ENCODE measurements at regions not wholly inside any gene's neighbourhood (a gene's known extent, or its start where the extent isn't known, plus 50 kb on each side); places are given as distances from the start of the nearest gene placed in this dataset.
"Not testable (repeated sequence)": the region's sequence is repeated elsewhere in the genome, so short reads cannot be mapped to it uniquely, and the experiment has no call there.

GRCh38 chr4:126182336-126182735, 867.6 kb downstream of the FAT4 start:
- Histone ChIP-seq H3K4me1 (peaks cover 0 to 24% (median 17%) of the 10 kb centered on the region in 4 donors), H3K27me3 (no peaks in the 10 kb centered on the region), H3K27ac (peak overlapping the region; percentile 11 to 28 (median 17)), H3K36me3 (no peaks in the 10 kb centered on the region), H3K4me3 (no peak overlapping the region), H3K9me3 (no peaks in the 10 kb centered on the region)
- WGBS, 2 donors, result 82 to 87% methylated on average over 1 of the region's 1 CpG
- intact Hi-C loops (cut with DNase I), result no loop called here
- TF ChIP-seq EP300 (IDR thresholded peaks at IDR 0.05) (no peak), CTCF (IDR thresholded peaks at IDR 0.05) (no peak), POLR2AphosphoS5 (IDR thresholded peaks at IDR 0.05) (no peak), POLR2A (IDR thresholded peaks at IDR 0.05) (no peak)
- no peak for DNase-seq

GRCh38 chr4:126182786-126183185, 868.0 kb downstream of the FAT4 start:
- H3K36me3 ChIP-seq, result no peaks in the 10 kb centered on the region
- TF ChIP-seq POLR2AphosphoS5 (IDR thresholded peaks at IDR 0.05), result no peak
- peak overlapping the region in 2 of 4 donors; percentile 17 to 28 for H3K27ac ChIP-seq
- H3K9me3 ChIP-seq, result no peaks in the 10 kb centered on the region
- no peak for DNase-seq
- peaks cover 0 to 24% (median 17%) of the 10 kb centered on the region in 4 donors for H3K4me1 ChIP-seq
- intact Hi-C loops (cut with DNase I), result no loop called here
- H3K27me3 ChIP-seq, result no peaks in the 10 kb centered on the region
- WGBS, 2 donors, result 86 to 90% methylated on average over 2 of the region's 2 CpGs
- H3K4me3 ChIP-seq, result no peak overlapping the region

GRCh38 chr4:126183206-126183605, 868.5 kb downstream of the FAT4 start:
- Histone ChIP-seq H3K36me3 (no peaks in the 10 kb centered on the region), H3K4me3 (no peak overlapping the region), H3K4me1 (peaks cover 0 to 24% (median 17%) of the 10 kb centered on the region in 4 donors), H3K27me3 (no peaks in the 10 kb centered on the region), H3K9me3 (no peaks in the 10 kb centered on the region), H3K27ac (peak overlapping the region in 1 of 4 donors; percentile 35)
- 55 to 73% methylated on average over 2 of the region's 2 CpGs for whole genome bisulfite sequencing, 2 donors
- intact Hi-C loops (cut with DNase I), result no loop called here
- DNase-seq, result no peak
- no peak for TF ChIP-seq POLR2AphosphoS5 (IDR thresholded peaks at IDR 0.05)
- no peak for TF ChIP-seq EP300 (IDR thresholded peaks at IDR 0.05)
- TF ChIP-seq POLR2A (IDR thresholded peaks at IDR 0.05), result no peak
- no peak for TF ChIP-seq CTCF (IDR thresholded peaks at IDR 0.05)

- Histone ChIP-seq H3K4me3 (no peak overlapping the region), H3K9me3 (no peaks in the 10 kb centered on the region), H3K36me3 (no peaks in the 10 kb centered on the region), H3K4me1 (no peaks in the 10 kb centered on the region), H3K27me3 (no peaks in the 10 kb centered on the region), H3K27ac (no peak overlapping the region)
- no peak for DNase-seq
- intact Hi-C loops (cut with DNase I), result no loop called here
- 89 to 95% methylated on average over 2 of the region's 2 CpGs for WGBS, 2 donors
- TF ChIP-seq EP300 (IDR thresholded peaks at IDR 0.05), result no peak
- TF ChIP-seq POLR2AphosphoS5 (IDR thresholded peaks at IDR 0.05), result no peak
- no peak for TF ChIP-seq CTCF (IDR thresholded peaks at IDR 0.05)
- no peak for TF ChIP-seq POLR2A (IDR thresholded peaks at IDR 0.05)
Observed at GRCh38 chr4:126191536-126191935, 876.8 kb downstream of the FAT4 start.

GRCh38 chr4:126192506-126192905, 877.8 kb downstream of the FAT4 start:
- Histone ChIP-seq H3K4me3 (no peak overlapping the region), H3K27me3 (no peaks in the 10 kb centered on the region), H3K9me3 (no peaks in the 10 kb centered on the region), H3K27ac (no peak overlapping the region), H3K36me3 (no peaks in the 10 kb centered on the region), H3K4me1 (no peaks in the 10 kb centered on the region)
- TF ChIP-seq CTCF (IDR thresholded peaks at IDR 0.05) (no peak), POLR2A (IDR thresholded peaks at IDR 0.05) (no peak)
- intact Hi-C loops (cut with DNase I), result no loop called here
- no peak for DNase-seq
- 68 to 76% methylated on average over 6 of the region's 6 CpGs for WGBS, 2 donors

- H3K27me3 ChIP-seq; H3K9me3 ChIP-seq; H3K4me3 ChIP-seq; DNase-seq; H3K36me3 ChIP-seq; intact Hi-C loops (cut with DNase I); H3K27ac ChIP-seq; H3K4me1 ChIP-seq: not testable (repeated sequence)
- WGBS, 2 donors, result 93 to 94% methylated on average over 53 of the region's 53 CpGs
Observed at GRCh38 chr4:126201251-126202138, 886.7 kb downstream of the FAT4 start.
